ENCODE measurements at regions not wholly inside any gene's neighbourhood (a gene's known extent, or its start where the extent isn't known, plus 50 kb on each side); places are given as distances from the start of the nearest gene placed in this dataset.

DNA sequence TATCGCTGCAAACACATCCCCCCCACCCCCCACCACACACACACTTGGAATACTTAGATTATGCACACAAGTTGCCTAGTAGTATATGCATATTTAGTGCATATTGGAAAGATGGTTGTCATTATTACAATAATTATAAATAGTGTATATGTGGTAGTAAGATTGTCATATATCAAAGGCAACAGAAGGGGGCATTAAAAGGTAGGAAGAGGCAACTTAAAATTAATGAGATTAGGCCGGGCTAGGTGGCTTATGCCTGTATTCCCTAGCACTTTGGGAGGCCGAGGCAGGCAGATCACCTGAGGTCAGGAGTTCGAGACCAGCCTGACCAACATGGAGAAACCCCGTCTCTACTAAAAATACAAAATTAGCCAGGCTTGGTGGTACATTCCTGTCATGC lies 52.1 kb downstream of the GSC start:
- DNase-seq, result no peak

GRCh38 chr14:94716976-94717375 lies 52.9 kb downstream of the GSC start:
- DNase-seq, result no peak

- no peak for DNase-seq
These were observed 56.8 kb downstream of the GSC start for GRCh38 chr14:94713115-94713514.

DNA sequence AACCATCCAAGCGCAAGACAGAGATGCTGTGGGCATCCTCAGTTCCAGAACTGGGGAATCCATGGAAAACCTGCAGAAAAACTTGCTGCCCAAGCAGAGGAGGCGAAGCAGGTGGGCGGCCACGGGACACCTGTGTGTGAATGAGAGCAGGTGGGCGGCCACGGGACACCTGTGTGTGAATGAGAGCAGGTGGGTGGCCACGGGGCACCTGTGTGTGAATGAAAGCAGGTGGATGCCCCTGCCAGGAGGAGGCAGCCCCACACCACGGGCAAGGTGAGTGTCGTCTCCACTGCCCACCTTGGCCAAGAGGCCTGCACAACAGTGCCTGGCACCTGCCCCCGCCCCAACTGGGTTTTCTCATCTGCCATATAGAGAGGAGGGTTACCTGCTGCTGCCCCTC lies 59.2 kb downstream of the GSC start:
- no peak for DNase-seq

GRCh38 chr14:94707494-94707893 lies 62.4 kb downstream of the GSC start:
- DNase-seq, result no peak

DNA sequence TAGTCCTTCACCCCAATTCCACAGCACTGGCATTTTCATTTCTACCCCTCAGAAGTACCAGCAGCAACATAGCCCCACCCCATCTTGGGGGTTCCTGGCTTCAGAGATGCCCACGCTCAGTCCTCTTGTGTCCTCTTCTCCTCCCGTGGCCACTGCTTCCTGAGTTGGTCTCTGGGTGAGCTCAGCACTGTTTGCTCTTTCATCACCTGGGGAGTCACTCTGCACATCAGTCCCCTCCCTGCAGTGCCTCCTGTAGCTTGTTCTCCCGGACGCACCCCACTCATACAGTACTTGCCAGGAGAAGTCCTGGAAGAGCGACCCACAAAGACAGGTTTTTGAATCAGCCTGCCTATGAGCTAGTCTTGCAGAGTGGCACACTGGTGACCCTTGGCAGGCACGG lies 63.8 kb downstream of the GSC start:
- DNase-seq, result no peak

DNA sequence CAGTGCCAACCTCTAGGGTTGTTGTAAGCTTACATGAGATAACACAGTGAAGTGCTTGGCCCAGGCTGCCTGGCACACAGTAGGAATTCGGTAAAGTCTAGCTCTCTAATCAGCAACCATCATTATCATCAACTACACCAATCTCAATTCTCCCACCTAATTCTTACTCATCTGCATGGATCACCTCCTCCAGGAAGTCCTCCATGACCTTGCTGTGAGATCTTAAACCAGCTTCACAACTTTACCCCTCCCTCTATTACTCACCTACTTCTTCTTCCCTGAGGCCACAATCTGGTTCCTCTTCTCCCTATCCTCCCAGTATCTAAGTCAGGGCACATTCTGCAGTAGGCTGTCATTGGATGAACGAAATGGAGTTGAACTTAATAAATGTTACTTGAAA lies 67.3 kb downstream of the GSC start:
- DNase-seq, result no peak

DNA sequence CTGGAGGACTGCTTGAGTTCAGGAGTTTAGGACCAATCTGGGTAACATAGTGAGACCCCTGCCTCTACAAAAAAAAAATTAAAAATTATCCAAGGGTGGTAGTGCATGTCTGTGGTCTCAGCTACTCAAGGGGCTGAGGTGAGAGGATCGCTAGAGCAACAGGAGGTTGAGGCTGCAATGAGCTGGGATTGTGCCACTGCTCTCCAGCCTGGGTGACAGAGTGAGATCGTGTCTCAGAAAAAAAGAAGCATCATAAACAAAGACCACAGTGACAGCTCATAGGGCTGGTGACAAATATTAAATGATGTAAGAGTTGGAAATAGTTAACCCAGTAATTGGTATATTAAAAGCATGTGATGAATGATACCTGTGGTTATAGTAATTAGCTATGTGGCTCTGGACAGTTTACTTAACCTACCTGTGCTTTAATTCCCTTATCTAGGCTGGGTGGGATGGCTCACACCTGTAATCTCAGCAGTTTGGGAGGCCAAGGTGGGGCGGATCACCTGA lies 68.0 kb downstream of the GSC start:
- DNase-seq, result no peak

- no peak for DNase-seq
These were observed 69.6 kb downstream of the GSC start for GRCh38 chr14:94700336-94700735.

DNA sequence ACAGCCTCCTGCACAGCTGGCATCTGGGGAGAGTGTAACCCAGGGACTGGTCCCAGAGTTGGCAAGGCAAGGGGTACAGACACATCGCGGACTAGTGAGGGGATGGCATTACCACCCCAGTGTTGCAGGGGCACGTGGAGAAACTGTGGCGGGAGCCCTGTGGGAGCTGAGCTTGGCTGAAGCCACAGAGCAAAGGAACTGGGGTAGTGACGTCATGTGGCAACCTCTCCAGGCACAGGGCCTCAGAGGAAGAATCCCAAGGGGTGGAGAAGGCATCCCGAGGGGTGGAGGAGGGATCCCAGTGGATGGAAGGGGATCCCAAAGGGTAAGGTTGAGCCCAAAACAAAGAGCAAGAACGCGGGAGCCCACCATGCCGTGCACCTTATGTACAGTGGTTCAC lies 70.1 kb downstream of the GSC start:
- DNase-seq, result no peak

GRCh38 chr14:94697773-94698556 lies 71.9 kb downstream of the GSC start:
- no peak for DNase-seq

DNA sequence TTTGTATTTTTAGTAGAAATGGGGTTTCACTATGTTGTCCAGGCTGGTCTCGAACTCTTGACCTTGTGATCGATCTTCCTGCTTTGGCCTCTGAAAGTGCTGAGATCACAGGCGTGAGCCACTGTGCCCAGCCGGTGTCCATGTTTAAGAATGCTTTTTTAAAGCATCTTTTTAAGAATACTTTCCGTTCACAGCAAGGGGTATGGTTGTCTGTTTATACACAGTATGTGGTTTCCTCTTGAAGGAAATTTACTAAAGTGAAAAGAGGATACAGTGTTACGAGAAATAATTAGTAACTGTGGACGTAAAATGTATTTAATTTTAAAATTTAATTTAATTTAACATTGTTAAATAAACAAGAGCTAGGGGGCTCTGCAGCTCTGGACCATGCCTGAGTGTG lies 73.4 kb downstream of the GSC start:
- no peak for DNase-seq

DNA sequence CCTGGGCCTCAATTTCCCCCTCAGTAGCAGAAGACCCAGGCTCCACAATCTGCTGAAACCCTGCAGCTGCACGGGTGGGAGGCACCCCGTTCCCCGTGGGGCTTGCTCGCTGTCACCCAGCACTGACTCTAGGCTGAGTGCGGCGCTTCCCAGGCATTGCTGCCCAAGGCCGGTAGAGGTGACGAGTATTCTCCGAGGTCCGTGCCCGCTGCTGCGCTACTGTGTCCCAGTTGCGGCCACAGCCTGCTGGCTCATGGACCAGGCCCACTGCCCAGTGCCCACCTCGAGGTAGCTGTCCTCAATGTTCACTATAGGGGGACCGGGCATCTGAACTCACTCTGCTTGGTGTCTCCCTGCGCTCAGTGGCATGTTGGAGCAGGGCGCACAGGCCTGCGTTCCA lies 74.7 kb downstream of the GSC start:
- no peak for DNase-seq

GRCh38 chr14:94691660-94692034 lies 78.3 kb downstream of the GSC start:
- DNase-seq, result no peak

GRCh38 chr14:94690896-94691659 lies 78.8 kb downstream of the GSC start:
- DNase-seq, result no peak

GRCh38 chr14:94690486-94690885 lies 78.3 kb downstream of the SERPINA3 start:
- no peak for DNase-seq

GRCh38 chr14:94689985-94690400 lies 77.8 kb downstream of the SERPINA3 start:
- DNase-seq, result no peak

DNA sequence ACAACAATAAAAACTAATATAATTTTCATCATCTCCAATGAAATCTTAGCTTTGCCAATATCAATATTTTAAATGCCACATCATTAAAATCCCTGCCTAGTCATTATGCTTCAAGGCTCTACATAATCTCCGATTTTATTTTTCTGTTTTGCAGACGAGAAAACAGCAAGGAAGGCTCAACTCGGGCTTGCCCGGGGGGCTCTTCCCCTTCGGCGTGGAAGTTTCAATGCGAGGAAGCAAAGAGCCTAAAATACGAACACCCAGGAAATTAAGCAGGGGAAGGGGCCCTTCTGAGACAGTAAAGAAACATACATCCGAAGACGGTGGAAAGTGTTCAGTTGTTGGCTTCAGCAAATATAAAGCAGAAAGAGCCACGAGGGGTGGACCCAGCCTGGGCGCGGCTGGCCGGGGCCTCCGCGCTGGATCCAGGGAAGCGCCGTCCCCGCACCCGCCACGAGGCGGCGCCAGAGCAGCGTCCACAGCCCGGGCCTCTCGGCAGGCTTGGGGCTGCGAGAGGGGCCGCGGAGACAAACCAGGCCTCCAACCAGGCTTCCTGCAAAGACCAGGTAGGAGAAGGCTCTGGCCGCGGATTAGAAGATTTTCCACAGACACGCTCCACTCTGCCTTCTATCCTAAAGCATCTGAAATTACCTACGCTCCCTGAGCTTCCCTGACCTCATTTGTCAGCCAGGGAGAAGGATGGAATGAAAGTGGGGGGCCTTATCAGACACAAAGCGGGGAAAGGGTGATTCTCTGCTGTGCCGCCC lies 77.2 kb downstream of the SERPINA3 start:
- DNase-seq, result peak; percentile 13

GRCh38 chr14:94686511-94687160 lies 74.4 kb downstream of the SERPINA3 start:
- DNase-seq, result no peak

- DNase-seq, result no peak
These were observed 73.7 kb downstream of the SERPINA3 start for GRCh38 chr14:94685681-94686485.

DNA sequence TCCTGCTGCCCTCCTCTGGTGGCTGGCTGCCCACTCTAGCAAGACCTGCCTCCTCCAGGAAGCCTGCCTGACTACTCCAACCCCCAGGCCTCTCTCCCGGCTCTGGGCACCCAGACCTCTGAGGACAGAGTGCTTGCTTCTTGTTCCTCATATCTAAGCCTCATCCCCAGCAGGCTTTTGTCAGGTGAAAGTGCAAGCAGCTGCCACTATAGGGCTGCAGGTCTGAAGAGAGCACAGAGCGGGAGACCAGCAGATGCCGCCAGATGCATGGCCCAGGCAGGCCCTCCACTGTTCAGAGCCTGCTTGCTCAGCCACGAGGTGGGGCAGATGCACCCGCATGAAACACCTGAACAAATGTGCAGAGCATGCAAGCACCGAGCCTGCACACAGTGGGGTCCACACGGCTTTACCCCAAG lies 73.0 kb downstream of the SERPINA3 start:
- no peak for DNase-seq

- DNase-seq, result no peak
These were observed 70.5 kb downstream of the SERPINA3 start for GRCh38 chr14:94682736-94683135.

All from amniotic stem cell (primary cell).